ENCODE measurements at regions not wholly inside any gene's neighbourhood (a gene's known extent, or its start where the extent isn't known, plus 50 kb on each side); places are given as distances from the start of the nearest gene placed in this dataset.

DNA sequence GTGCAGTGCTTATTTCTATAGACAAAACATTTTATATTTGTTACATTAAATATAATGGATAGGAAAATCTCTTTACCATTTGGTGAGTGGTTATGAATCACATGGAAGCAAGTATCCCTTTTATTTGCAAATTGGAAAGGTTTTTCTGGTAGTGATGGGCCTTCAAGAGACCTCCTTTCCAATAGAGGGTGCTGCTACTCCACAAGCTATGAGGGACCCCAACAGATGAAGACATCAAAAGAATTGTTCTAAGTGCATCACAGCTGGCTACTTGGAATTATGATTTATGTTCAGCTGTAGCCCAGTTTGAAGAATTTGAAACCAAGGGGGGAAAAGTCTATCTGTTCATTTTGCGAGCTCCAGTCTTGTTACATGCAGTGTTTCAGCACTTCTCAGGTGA is 493.7 kb upstream of the SGCD start:
- in situ Hi-C loops (cut with HindIII; ENCODE audit: low sequenced_read_pairs), result no loop called here
- no peak for DNase-seq (ENCODE audit: low read depth, low spot score)
- no peak overlapping the region for H3K4me3 ChIP-seq (ENCODE audit: low read depth, low read length)
- TF ChIP-seq, protein P1, sequence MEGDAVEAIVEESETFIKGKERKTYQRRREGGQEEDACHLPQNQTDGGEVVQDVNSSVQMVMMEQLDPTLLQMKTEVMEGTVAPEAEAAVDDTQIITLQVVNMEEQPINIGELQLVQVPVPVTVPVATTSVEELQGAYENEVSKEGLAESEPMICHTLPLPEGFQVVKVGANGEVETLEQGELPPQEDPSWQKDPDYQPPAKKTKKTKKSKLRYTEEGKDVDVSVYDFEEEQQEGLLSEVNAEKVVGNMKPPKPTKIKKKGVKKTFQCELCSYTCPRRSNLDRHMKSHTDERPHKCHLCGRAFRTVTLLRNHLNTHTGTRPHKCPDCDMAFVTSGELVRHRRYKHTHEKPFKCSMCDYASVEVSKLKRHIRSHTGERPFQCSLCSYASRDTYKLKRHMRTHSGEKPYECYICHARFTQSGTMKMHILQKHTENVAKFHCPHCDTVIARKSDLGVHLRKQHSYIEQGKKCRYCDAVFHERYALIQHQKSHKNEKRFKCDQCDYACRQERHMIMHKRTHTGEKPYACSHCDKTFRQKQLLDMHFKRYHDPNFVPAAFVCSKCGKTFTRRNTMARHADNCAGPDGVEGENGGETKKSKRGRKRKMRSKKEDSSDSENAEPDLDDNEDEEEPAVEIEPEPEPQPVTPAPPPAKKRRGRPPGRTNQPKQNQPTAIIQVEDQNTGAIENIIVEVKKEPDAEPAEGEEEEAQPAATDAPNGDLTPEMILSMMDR (IDR thresholded peaks at IDR 0.05; ENCODE audit: low read depth, low read length), result no peak

DNA sequence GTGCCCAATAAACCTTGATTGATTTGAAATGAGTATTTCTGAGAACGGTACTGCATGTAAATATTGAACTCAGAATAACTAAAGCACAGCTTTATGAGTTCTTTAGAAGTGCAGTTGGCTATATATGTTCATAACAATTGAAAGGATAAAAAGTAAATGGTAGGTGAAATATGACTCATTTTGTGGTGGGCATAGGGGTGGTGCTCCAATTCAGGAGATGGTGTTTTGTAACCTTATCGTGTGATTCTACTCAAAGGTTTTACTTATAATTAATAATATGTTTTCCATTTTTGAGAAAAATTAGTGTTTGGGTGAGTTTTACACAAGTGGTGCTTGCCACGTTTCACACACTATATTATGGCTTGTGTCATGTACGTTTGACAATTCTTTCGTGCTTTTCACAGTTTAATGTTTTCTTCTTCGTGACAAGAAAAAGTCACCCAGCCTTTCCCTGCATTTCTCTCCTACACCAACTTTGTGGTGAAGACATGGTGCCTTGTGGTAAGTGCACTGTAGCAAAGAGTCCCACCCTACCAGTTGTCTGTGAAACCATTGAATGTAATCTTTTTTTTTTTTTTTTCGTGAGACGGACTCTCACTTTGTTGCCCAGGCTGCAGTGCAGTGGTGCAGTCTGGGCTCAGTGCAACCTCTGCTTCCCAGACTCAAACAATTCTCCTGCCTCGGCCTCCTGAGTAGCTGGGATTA is 492.5 kb upstream of the SGCD start:
- TF ChIP-seq, protein P1 (IDR thresholded peaks at IDR 0.05; ENCODE audit: low read depth, low read length), result no peak
- DNase-seq (ENCODE audit: low read depth, low spot score), result no peak
- in situ Hi-C loops (cut with HindIII; ENCODE audit: low sequenced_read_pairs), result no loop called here
- H3K4me3 ChIP-seq (ENCODE audit: low read depth, low read length), result no peak overlapping the region

DNA sequence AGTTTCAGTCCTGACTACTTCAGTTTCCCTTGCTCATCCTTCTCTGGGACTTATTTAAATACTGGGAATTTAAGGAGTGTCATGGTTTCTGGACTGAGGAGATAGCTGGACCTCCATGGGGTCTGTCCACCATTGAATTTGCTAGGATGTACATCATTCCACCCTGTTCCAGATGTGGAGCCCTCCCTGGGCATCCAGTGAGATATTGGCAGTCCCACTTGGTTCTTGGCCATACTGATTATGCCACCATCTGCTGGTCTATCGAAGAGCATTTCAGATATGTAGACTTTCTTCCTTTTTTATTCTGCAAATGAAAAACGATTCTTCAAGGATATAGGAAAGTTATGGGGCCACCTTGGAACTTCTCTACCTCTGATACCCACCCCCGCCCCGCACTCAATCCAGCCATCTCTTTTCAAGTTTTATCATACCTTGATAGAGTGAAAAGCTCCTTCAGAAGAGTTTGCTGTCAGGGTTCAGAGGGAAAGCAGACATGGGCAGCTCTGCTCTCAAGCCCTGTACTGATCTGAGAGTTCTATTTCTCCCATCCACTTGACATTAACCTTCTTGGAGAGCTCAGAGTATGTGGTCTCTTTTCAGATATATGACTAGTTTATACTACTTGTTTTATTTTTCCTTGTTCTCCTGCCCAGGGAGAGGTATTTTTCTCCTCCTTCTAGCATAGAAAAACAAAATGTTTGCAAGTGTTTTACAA is 490.7 kb upstream of the SGCD start:
- H3K4me3 ChIP-seq (ENCODE audit: low read depth, low read length), result no peak overlapping the region
- DNase-seq (ENCODE audit: low read depth, low spot score), result no peak
- TF ChIP-seq, protein P1 (IDR thresholded peaks at IDR 0.05; ENCODE audit: low read depth, low read length), result no peak
- in situ Hi-C loops (cut with HindIII; ENCODE audit: low sequenced_read_pairs), result no loop called here

DNA sequence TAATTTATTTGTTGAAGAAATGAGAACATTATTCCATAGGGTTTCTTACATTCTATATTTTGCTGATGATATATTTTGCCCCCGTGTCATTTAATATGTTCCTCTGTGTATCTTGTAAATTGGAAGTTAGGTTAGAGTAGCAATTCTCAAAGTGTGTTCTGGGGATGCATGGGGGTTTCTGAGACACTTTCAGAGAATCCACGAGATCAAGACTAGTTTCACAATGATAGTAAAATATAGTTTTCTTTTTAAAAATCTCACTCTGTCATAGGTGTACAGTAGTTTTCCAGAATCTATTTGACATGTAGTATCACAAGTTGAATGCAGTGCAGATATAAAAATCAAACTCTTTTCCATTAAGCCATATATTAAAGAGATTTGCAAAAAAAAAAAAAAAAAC is 488.6 kb upstream of the SGCD start:
- TF ChIP-seq, protein P1 (IDR thresholded peaks at IDR 0.05; ENCODE audit: low read depth, low read length), result no peak
- DNase-seq (ENCODE audit: low read depth, low spot score), result no peak
- no peak overlapping the region for H3K4me3 ChIP-seq (ENCODE audit: low read depth, low read length)
- in situ Hi-C loops (cut with HindIII; ENCODE audit: low sequenced_read_pairs), result no loop called here

DNA sequence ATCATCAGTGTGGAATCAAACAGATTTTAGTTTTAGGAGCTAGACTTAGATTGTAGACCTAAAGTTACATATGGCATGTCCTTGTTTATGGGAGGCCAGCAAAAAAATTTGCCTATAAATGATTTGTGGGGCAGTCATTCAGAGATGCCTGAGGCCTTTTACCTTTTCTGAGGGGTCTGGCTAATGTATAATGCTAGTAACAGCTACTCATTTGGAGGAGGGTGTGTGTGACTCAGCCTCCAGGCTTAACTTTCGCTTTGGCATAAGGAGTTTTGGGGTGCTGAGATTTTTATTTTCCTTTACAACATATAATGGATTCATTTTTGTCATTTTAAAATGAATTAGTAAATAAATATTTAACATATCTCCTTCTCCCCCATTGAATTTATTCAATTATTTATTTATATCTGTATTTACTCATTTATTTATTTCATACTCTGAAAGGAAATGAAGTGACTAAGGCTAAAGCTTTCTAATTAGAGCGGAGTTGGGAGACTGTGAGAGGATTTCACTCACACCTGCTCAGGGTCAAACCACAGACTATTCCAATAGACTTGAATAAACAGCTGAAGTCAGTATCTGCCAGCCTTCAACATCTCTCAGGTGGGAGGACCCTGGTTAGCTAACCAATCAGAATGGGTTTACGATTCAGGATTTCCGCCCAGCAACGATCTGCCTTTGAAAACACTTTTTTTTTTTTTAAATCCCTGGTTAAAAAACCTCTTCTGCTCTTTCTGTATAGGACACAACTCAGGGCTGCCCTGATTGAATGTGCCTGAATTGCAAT is 487.5 kb upstream of the SGCD start:
- in situ Hi-C loops (cut with HindIII; ENCODE audit: low sequenced_read_pairs), result no loop called here
- DNase-seq (ENCODE audit: low read depth, low spot score), result no peak
- H3K4me3 ChIP-seq (ENCODE audit: low read depth, low read length), result no peak overlapping the region
- TF ChIP-seq, protein P1 (IDR thresholded peaks at IDR 0.05; ENCODE audit: low read depth, low read length), result no peak

DNA sequence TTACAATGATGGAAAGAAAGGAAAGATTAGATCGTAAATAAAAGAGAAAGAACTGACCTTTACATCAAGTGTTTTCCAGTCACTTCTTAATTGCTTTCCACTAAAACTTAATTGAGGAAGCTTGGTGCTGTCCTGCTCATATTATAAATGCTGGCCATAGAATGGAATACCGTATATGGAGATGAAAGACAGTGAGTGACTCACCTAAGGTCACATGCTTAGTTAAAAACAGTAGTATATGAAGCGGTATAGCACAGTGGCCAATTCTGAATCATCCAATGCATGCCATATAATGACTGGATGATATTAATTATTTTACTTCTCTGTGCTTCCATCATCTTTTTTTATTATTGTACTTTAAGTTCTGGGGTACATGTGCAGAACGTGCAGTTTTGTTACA is 482.4 kb upstream of the SGCD start:
- in situ Hi-C loops (cut with HindIII; ENCODE audit: low sequenced_read_pairs), result no loop called here
- no peak for DNase-seq (ENCODE audit: low read depth, low spot score)
- no peak overlapping the region for H3K4me3 ChIP-seq (ENCODE audit: low read depth, low read length)
- TF ChIP-seq, protein P1 (IDR thresholded peaks at IDR 0.05; ENCODE audit: low read depth, low read length), result no peak
